Fibroblast of skin of left biceps (primary cell): ENCODE measurements at regions not wholly inside any gene's neighbourhood (a gene's known extent, or its start where the extent isn't known, plus 50 kb on each side); places are given as distances from the start of the nearest gene placed in this dataset.
"Not testable (repeated sequence)": the region's sequence is repeated elsewhere in the genome, so short reads cannot be mapped to it uniquely, and the experiment has no call there.

ENCODE experiments used
- DNase-seq, 2 experiments: peaks; one replicate each; pipeline ENCODE4 v3.0.0-alpha.2; 2013; ENCODE audit warnings: low read depth in 2 of 2

GRCh38 chr2:84052913-84053312, 406.2 kb downstream of the SUCLG1 start:
- no peak for DNase-seq

- no peak for DNase-seq
Observed at GRCh38 chr2:84052043-84052442, 407.0 kb downstream of the SUCLG1 start.

- no peak for DNase-seq
Observed at GRCh38 chr2:84048964-84049363, 410.1 kb downstream of the SUCLG1 start.

GRCh38 chr2:84041506-84041905, 417.6 kb downstream of the SUCLG1 start:
- DNase-seq, result no peak

GRCh38 chr2:84040281-84040680, 418.8 kb downstream of the SUCLG1 start:
- DNase-seq, result no peak

- DNase-seq, result no peak
Observed at GRCh38 chr2:84038866-84039265, 420.2 kb downstream of the SUCLG1 start.

GRCh38 chr2:84033347-84033974, 425.6 kb downstream of the SUCLG1 start:
- DNase-seq, result no peak

- no peak for DNase-seq
Observed at GRCh38 chr2:84031312-84032050, 427.6 kb downstream of the SUCLG1 start.

GRCh38 chr2:84029903-84030575, 429.0 kb downstream of the SUCLG1 start:
- DNase-seq, result no peak

- DNase-seq, result no peak
Observed at GRCh38 chr2:84026818-84027217, 432.3 kb downstream of the SUCLG1 start.

GRCh38 chr2:84022810-84023431, 436.2 kb downstream of the SUCLG1 start:
- peak; percentile 10 to 13 for DNase-seq

GRCh38 chr2:84017010-84017409, 442.1 kb downstream of the SUCLG1 start:
- no peak for DNase-seq

- no peak for DNase-seq
Observed at GRCh38 chr2:84016183-84016582, 442.9 kb downstream of the SUCLG1 start.

- no peak for DNase-seq
Observed at GRCh38 chr2:83997889-83998288, 461.2 kb downstream of the SUCLG1 start.

GRCh38 chr2:83994633-83995179, 464.4 kb downstream of the SUCLG1 start:
- DNase-seq, result no peak

GRCh38 chr2:83993873-83994632, 465.0 kb downstream of the SUCLG1 start:
- no peak for DNase-seq

GRCh38 chr2:83991992-83992391, 467.1 kb downstream of the SUCLG1 start:
- no peak for DNase-seq

GRCh38 chr2:83990636-83991035, 468.4 kb downstream of the SUCLG1 start:
- DNase-seq, result no peak

- DNase-seq, result not testable (repeated sequence)
Observed at GRCh38 chr2:83976628-83977027, 482.5 kb downstream of the SUCLG1 start.

- DNase-seq, result no peak
Observed at GRCh38 chr2:83972128-83972527, 487.0 kb downstream of the SUCLG1 start.

GRCh38 chr2:83971547-83971946, 487.5 kb downstream of the SUCLG1 start:
- DNase-seq, result no peak
